CD14-positive monocyte (primary cell): ENCODE measurements at regions not wholly inside any gene's neighbourhood (a gene's known extent, or its start where the extent isn't known, plus 50 kb on each side); places are given as distances from the start of the nearest gene placed in this dataset.

Experiments
- DNase-seq, 3 donors: peaks; one replicate each; pipeline ENCODE4 v3.0.0-alpha.2; 2011 to 2022
- H2AFZ ChIP-seq: 2 replicates; pipeline ENCODE4 v1.6.0; 2012; ENCODE audit warnings: mild to moderate bottlenecking, low read depth, low read length, inconsistent platforms; ENCODE audit not compliant: insufficient read depth, poor library complexity, severe bottlenecking
- H3K27ac ChIP-seq, 2 donors: 1 replicate in 1 of 2; 2 replicates in 1 of 2; pipeline ENCODE4 v1.5.1; 2012 to 2013; ENCODE audit warnings: low read length in 2 of 2, control low read depth in 1 of 2, inconsistent platforms in 1 of 2, low read depth in 1 of 2, mild to moderate bottlenecking in 1 of 2
- H3K27me3 ChIP-seq, 2 donors: one replicate each; pipeline versions ENCODE4 v1.6.0 to v1.6.1; 2011 to 2013; ENCODE audit warnings: low read length in 2 of 2; ENCODE audit not compliant: control insufficient read depth in 2 of 2, insufficient read depth in 2 of 2
- H3K36me3 ChIP-seq, 2 donors: replicated peaks in 1 of 2; 1 replicate in 1 of 2; 2 replicates in 1 of 2; pipeline versions ENCODE4 v1.5.1 to v1.6.1; 2012 to 2013; ENCODE audit warnings: low read length in 2 of 2, control low read depth in 1 of 2, inconsistent platforms in 1 of 2, mild to moderate bottlenecking in 1 of 2; ENCODE audit not compliant: insufficient read depth in 2 of 2, control insufficient read depth in 1 of 2
- H3K4me1 ChIP-seq, 2 donors: 1 replicate in 1 of 2; 2 replicates in 1 of 2; pipeline versions ENCODE4 v1.5.1 to v1.6.1; 2012 to 2013; ENCODE audit warnings: low read length in 2 of 2, control low read depth in 1 of 2, inconsistent platforms in 1 of 2, mild to moderate bottlenecking in 1 of 2, moderate library complexity in 1 of 2; ENCODE audit not compliant: insufficient read depth in 2 of 2, control insufficient read depth in 1 of 2
- H3K4me2 ChIP-seq: replicated peaks from 2 replicates; pipeline ENCODE3; 2012; ENCODE audit warnings: low read length, moderate library complexity, mild to moderate bottlenecking; ENCODE audit not compliant: poor library complexity, severe bottlenecking; ENCODE audit errors: extremely low read depth
- H3K4me3 ChIP-seq, 3 experiments: fragments of 200-600 bp in 1 of 3; sonication (generic) in 1 of 3; replicated peaks in 1 of 3; 1 replicate in 2 of 3; 2 replicates in 1 of 3; pipeline ENCODE4 v1.5.1; 2011 to 2013; ENCODE audit warnings: low read length in 3 of 3, mild to moderate bottlenecking in 3 of 3, control low read depth in 2 of 3, low read depth in 2 of 3, inconsistent platforms in 1 of 3, moderate library complexity in 1 of 3
- H3K79me2 ChIP-seq: 2 replicates; pipeline ENCODE4 v1.6.0; 2012; ENCODE audit warnings: mild to moderate bottlenecking, control low read depth, inconsistent platforms, low read length, moderate library complexity; ENCODE audit not compliant: insufficient read depth
- H3K9ac ChIP-seq: 2 replicates; pipeline ENCODE4 v1.6.0; 2017; ENCODE audit warnings: low read length, mild to moderate bottlenecking; ENCODE audit not compliant: insufficient read depth, poor library complexity, severe bottlenecking
- H3K9me3 ChIP-seq, 2 donors: replicated peaks in 1 of 2; 1 replicate in 1 of 2; 2 replicates in 1 of 2; pipeline versions ENCODE4 v1.5.1 to v1.6.1; 2012 to 2013; ENCODE audit warnings: low read length in 2 of 2, control low read depth in 1 of 2; ENCODE audit not compliant: control insufficient read depth in 1 of 2, insufficient read depth in 1 of 2
- H4K20me1 ChIP-seq: 2 replicates; pipeline ENCODE4 v1.6.0; 2012; ENCODE audit warnings: mild to moderate bottlenecking, low read length, control low read depth, moderate library complexity; ENCODE audit not compliant: insufficient read depth
- H3K27ac Mint-ChIP-seq, 7 donors: one replicate each; pipeline ENCODE4 v1.8.0; 2020; ENCODE audit warnings: mild to moderate bottlenecking in 7 of 7, mixed read lengths in 7 of 7, moderate library complexity in 6 of 7, inconsistent platforms in 2 of 7
- H3K27me3 Mint-ChIP-seq, 3 donors: one replicate each; pipeline ENCODE4 v1.8.0; 2021 to 2022; ENCODE audit warnings: low read depth in 3 of 3, mild to moderate bottlenecking in 3 of 3, mixed read lengths in 3 of 3, moderate library complexity in 3 of 3, inconsistent platforms in 1 of 3
- H3K36me3 Mint-ChIP-seq, 2 donors: one replicate each; pipeline ENCODE4 v1.8.0; 2020; ENCODE audit warnings: mixed read lengths in 2 of 2, inconsistent platforms in 1 of 2, mild to moderate bottlenecking in 1 of 2
- H3K4me1 Mint-ChIP-seq: one replicate; pipeline ENCODE4 v1.8.0; 2020; ENCODE audit warnings: mild to moderate bottlenecking, mixed read lengths
- H3K4me3 Mint-ChIP-seq, 2 donors: one replicate each; pipeline ENCODE4 v1.8.0; 2020; ENCODE audit warnings: mild to moderate bottlenecking in 2 of 2, mixed read lengths in 2 of 2, moderate library complexity in 1 of 2
- H3K9me3 Mint-ChIP-seq, 7 donors: one replicate each; pipeline ENCODE4 v1.8.0; 2020 to 2022; ENCODE audit warnings: mixed read lengths in 7 of 7, mild to moderate bottlenecking in 6 of 7, moderate library complexity in 6 of 7, inconsistent platforms in 2 of 7
- WGBS: methylation state at CpG from one replicate; pipeline ENCODE4 v1.1.5; 2013; ENCODE audit warnings: missing lambda C conversion rate; ENCODE audit not compliant: insufficient coverage; 5-methylcytosine and 5-hydroxymethylcytosine counted together
- intact Hi-C, 2 donors: fragments of 100-400 bp; cut with micrococcal nuclease; formaldehyde crosslinking; loops; one replicate each; pipeline versions ENCODE4 v1.15.0 to v1.15.1; 2023
- TF ChIP-seq, protein P1 (sequence below): fragments of 200-600 bp; IDR thresholded peaks from one replicate; pipeline ENCODE4 v1.8.0; 2022; ENCODE audit warnings: antibody characterized with exemption, mild to moderate bottlenecking

DNA sequence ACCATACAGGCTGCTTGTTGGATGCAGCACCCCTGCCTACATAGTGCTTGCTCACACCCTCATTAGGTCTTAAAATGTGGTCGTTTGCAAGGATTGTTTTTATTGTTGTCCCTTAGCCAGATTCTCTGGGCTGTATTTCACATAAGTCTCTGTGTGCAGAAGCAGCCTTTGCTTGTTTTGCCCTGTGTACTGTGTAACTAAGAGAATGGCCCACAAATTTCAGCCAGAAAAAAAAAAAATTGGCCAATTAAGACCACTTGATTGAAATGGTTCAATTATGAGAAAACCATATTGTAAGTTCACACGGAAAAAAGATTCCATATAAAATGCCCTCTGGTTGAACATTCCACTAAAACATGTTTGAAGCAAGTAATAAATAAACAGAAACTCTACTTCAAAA is 377.1 kb upstream of the SOX11 start:
- Histone ChIP-seq H3K27me3 (no peaks in the 10 kb centered on the region), H3K36me3 (no peaks in the 10 kb centered on the region), H2AFZ (no peak overlapping the region), H3K4me2 (no peak overlapping the region), H3K79me2 (no peaks in the 10 kb centered on the region), H3K4me3 (no peak overlapping the region), H3K9ac (no peak overlapping the region), H3K27ac (no peak overlapping the region), H3K9me3 (no peaks in the 10 kb centered on the region), H3K4me1 (no peaks in the 10 kb centered on the region), H4K20me1 (no peaks in the 10 kb centered on the region)
- intact Hi-C loops = no loop called here
- TF ChIP-seq, protein P1, sequence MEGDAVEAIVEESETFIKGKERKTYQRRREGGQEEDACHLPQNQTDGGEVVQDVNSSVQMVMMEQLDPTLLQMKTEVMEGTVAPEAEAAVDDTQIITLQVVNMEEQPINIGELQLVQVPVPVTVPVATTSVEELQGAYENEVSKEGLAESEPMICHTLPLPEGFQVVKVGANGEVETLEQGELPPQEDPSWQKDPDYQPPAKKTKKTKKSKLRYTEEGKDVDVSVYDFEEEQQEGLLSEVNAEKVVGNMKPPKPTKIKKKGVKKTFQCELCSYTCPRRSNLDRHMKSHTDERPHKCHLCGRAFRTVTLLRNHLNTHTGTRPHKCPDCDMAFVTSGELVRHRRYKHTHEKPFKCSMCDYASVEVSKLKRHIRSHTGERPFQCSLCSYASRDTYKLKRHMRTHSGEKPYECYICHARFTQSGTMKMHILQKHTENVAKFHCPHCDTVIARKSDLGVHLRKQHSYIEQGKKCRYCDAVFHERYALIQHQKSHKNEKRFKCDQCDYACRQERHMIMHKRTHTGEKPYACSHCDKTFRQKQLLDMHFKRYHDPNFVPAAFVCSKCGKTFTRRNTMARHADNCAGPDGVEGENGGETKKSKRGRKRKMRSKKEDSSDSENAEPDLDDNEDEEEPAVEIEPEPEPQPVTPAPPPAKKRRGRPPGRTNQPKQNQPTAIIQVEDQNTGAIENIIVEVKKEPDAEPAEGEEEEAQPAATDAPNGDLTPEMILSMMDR = no peak
- Mint-ChIP-seq H3K4me1 (no peaks in the 10 kb centered on the region), H3K9me3 (peaks cover 1 to 8% (median 4%) of the 10 kb centered on the region in 7 donors), H3K36me3 (no peaks in the 10 kb centered on the region), H3K27ac (no peak overlapping the region), H3K27me3 (no peaks in the 10 kb centered on the region), H3K4me3 (no peak overlapping the region)
- no peak for DNase-seq
- no CpG with 5 or more reads among the region's 2 CpGs for WGBS

DNA sequence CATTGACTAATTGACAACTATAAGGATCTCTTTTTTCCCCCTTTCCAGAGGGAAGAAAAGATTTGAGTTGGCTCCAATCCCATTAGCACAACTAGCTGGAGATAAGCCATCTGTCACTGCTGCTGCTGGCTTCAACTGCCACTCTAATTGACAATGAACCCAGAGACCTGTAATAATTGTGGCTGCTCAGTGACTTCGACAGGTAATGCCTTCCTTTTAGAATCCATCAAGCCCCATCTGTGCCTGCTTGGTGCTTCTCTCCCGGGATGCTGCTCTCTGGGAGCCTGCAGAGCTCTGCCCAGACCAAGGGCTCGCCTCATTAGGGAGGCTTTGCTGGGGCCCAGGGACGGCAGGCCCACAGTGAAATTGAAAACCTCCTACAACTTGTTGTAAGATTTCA is 376.7 kb upstream of the SOX11 start:
- Mint-ChIP-seq H3K36me3 (no peaks in the 10 kb centered on the region), H3K27me3 (no peaks in the 10 kb centered on the region), H3K4me3 (no peak overlapping the region), H3K4me1 (no peaks in the 10 kb centered on the region), H3K9me3 (peaks cover 0 to 8% (median 2%) of the 10 kb centered on the region in 7 donors), H3K27ac (no peak overlapping the region)
- WGBS = 86% methylated on average over 2 of the region's 4 CpGs
- Histone ChIP-seq H3K79me2 (no peaks in the 10 kb centered on the region), H3K27ac (no peak overlapping the region), H3K27me3 (no peaks in the 10 kb centered on the region), H2AFZ (no peak overlapping the region), H4K20me1 (no peaks in the 10 kb centered on the region), H3K9ac (no peak overlapping the region), H3K36me3 (no peaks in the 10 kb centered on the region), H3K4me2 (no peak overlapping the region), H3K4me3 (no peak overlapping the region), H3K9me3 (no peaks in the 10 kb centered on the region), H3K4me1 (no peaks in the 10 kb centered on the region)
- intact Hi-C loops = no loop called here
- TF ChIP-seq, protein P1 = no peak
- no peak for DNase-seq
